WTC11 (cell line): ENCODE measurements at regions not wholly inside any gene's neighbourhood (a gene's known extent, or its start where the extent isn't known, plus 50 kb on each side); places are given as distances from the start of the nearest gene placed in this dataset.

ENCODE experiments used
- ATAC-seq: fragments of 200-7000 bp; cut with Tn5 transposase; 2 replicates; pipeline ENCODE4 v1.10.0; 2021; ENCODE audit warnings: mild to moderate bottlenecking, moderate library complexity
- CTCF ChIA-PET: fragments of 300-600 bp; sonication (Branson Sonifier 250); formaldehyde crosslinking; loops from one replicate; lab custom pipeline; 2021; ENCODE audit warnings: antibody characterized with exemption; lab: Charles Lee
- POLR2A ChIA-PET: fragments of 350-600 bp; sonication (Branson Sonifier 250); formaldehyde crosslinking; loops from one replicate; lab custom pipeline; 2021; ENCODE audit warnings: antibody characterized with exemption; lab: Charles Lee
- DNase-seq: peaks from one replicate; pipeline ENCODE4 v3.0.0; 2021; ENCODE audit warnings: low spot score
- H3K27ac Mint-ChIP-seq: 2 replicates; pipeline ENCODE4 v1.8.0; 2021; ENCODE audit warnings: mixed read lengths
- H3K27me3 Mint-ChIP-seq: 2 replicates; pipeline ENCODE4 v1.8.0; 2021; ENCODE audit warnings: low read depth, mild to moderate bottlenecking, moderate library complexity, mixed read lengths
- H3K36me3 Mint-ChIP-seq: 2 replicates; pipeline ENCODE4 v1.8.0; 2021; ENCODE audit warnings: mixed read lengths
- H3K4me1 Mint-ChIP-seq: 2 replicates; pipeline ENCODE4 v1.8.0; 2022; ENCODE audit warnings: mixed read lengths
- H3K4me3 Mint-ChIP-seq: 2 replicates; pipeline ENCODE4 v1.8.0; 2021; ENCODE audit warnings: mild to moderate bottlenecking, moderate library complexity, mixed read lengths
- H3K9me3 Mint-ChIP-seq: 2 replicates; pipeline ENCODE4 v1.8.0; 2021; ENCODE audit warnings: mixed read lengths
- ARID4B ChIP-seq: sonication (generic); formaldehyde crosslinking; IDR thresholded peaks from 2 replicates; pipeline ENCODE4 v1.8.0; 2023; ENCODE audit warnings: missing genetic modification reagents, mild to moderate bottlenecking, borderline replicate concordance
- ATF3 ChIP-seq: sonication (generic); formaldehyde crosslinking; conservative IDR thresholded peaks from 2 replicates; pipeline ENCODE4 v1.8.1; 2022; ENCODE audit warnings: mild to moderate bottlenecking, missing genetic modification reagents
- FOXJ3 ChIP-seq: sonication (generic); formaldehyde crosslinking; IDR thresholded peaks from 2 replicates; pipeline ENCODE4 v1.9.0; 2021; ENCODE audit warnings: missing genetic modification reagents, mild to moderate bottlenecking, borderline replicate concordance
- FOXP4 ChIP-seq: sonication (generic); formaldehyde crosslinking; IDR thresholded peaks from 2 replicates; pipeline ENCODE4 v1.8.0; 2022; ENCODE audit warnings: mild to moderate bottlenecking, missing genetic modification reagents
- GABPB1 ChIP-seq: sonication (generic); formaldehyde crosslinking; IDR thresholded peaks from 2 replicates; pipeline ENCODE4 v1.8.1; 2023; ENCODE audit warnings: mild to moderate bottlenecking, missing genetic modification reagents
- GRHL2 ChIP-seq: fragments of 250-450 bp; sonication (Bioruptor Pico); IDR thresholded peaks from 2 replicates; pipeline ENCODE4 v1.8.0; 2022; ENCODE audit warnings: mild to moderate bottlenecking, moderate library complexity; ENCODE audit not compliant: insufficient replicate concordance, severe bottlenecking
- HMGA2 ChIP-seq: fragments of 250-450 bp; sonication (Bioruptor Pico); IDR thresholded peaks from 2 replicates; pipeline ENCODE4 v1.4.0; 2021; ENCODE audit warnings: mild to moderate bottlenecking, moderate library complexity
- IRF2 ChIP-seq: sonication (generic); formaldehyde crosslinking; IDR thresholded peaks from 2 replicates; pipeline ENCODE4 v1.8.0; 2022; ENCODE audit warnings: low read depth, missing genetic modification reagents, borderline replicate concordance
- JAZF1 ChIP-seq: fragments of 250-450 bp; sonication (Bioruptor Pico); IDR thresholded peaks from 2 replicates; pipeline ENCODE4 v1.9.0; 2021; ENCODE audit warnings: moderate library complexity, mild to moderate bottlenecking, inconsistent platforms
- KAT7 ChIP-seq: sonication (generic); formaldehyde crosslinking; IDR thresholded peaks from 2 replicates; pipeline ENCODE4 v1.8.1; 2023; ENCODE audit warnings: missing genetic modification reagents, mild to moderate bottlenecking, borderline replicate concordance
- NR1H2 ChIP-seq: sonication (generic); formaldehyde crosslinking; IDR thresholded peaks from 2 replicates; pipeline ENCODE4 v1.9.0; 2021; ENCODE audit warnings: mild to moderate bottlenecking, moderate library complexity, missing genetic modification reagents
- NR3C1 ChIP-seq: sonication (generic); formaldehyde crosslinking; conservative IDR thresholded peaks from 2 replicates; pipeline ENCODE4 v1.8.1; 2023; ENCODE audit warnings: low read depth, mild to moderate bottlenecking, missing genetic modification reagents
- USF2 ChIP-seq: sonication (generic); formaldehyde crosslinking; IDR thresholded peaks from 2 replicates; pipeline ENCODE4 v1.8.1; 2023; ENCODE audit warnings: mild to moderate bottlenecking, missing genetic modification reagents, moderate library complexity
- ZNF232 ChIP-seq: sonication (generic); formaldehyde crosslinking; IDR thresholded peaks from 2 replicates; pipeline ENCODE4 v1.8.0; 2022; ENCODE audit warnings: mild to moderate bottlenecking, missing genetic modification reagents
- ZNF263 ChIP-seq: sonication (generic); formaldehyde crosslinking; IDR thresholded peaks from 2 replicates; pipeline ENCODE4 v1.8.1; 2022; ENCODE audit warnings: low read depth, mild to moderate bottlenecking, moderate library complexity, missing genetic modification reagents
- ZNF512 ChIP-seq: sonication (generic); formaldehyde crosslinking; IDR thresholded peaks from 2 replicates; pipeline ENCODE4 v1.8.1; 2022; ENCODE audit warnings: missing genetic modification reagents, borderline replicate concordance

- no peak for DNase-seq
- Mint-ChIP-seq H3K4me1 (peaks cover 26% of the 10 kb centered on the region), H3K27me3 (no peaks in the 10 kb centered on the region; the same call in 1 of the 2 replicates), H3K36me3 (peaks cover 57% of the 10 kb centered on the region), H3K4me3 (no peak overlapping the region), H3K9me3 (peaks cover 75% of the 10 kb centered on the region), H3K27ac (no peak overlapping the region)
- CTCF ChIA-PET = no interaction called here
- ATAC-seq = no peak
- TF ChIP-seq ATF3 (CRISPR knock-in tag) = no peak
- no peak for TF ChIP-seq GRHL2 (CRISPR knock-in tag)
- TF ChIP-seq FOXP4 = no peak
- TF ChIP-seq HMGA2 (CRISPR knock-in tag) = no peak
- TF ChIP-seq ARID4B (CRISPR knock-in tag) = no peak
- no peak for TF ChIP-seq KAT7 (CRISPR knock-in tag)
- no peak for TF ChIP-seq ZNF263 (CRISPR knock-in tag)
- no peak for TF ChIP-seq NR1H2
- TF ChIP-seq ZNF232 (CRISPR knock-in tag) = no peak
- no peak for TF ChIP-seq ZNF512 (CRISPR knock-in tag)
- TF ChIP-seq GABPB1 (CRISPR knock-in tag) = no peak
- TF ChIP-seq JAZF1 (CRISPR knock-in tag) = no peak
- no peak for TF ChIP-seq IRF2 (CRISPR knock-in tag)
- no peak for TF ChIP-seq NR3C1
- POLR2A ChIA-PET = no interaction called here
These were observed 601.5 kb downstream of the KCNH5 start for GRCh38 chr14:62443796-62444195.

GRCh38 chr14:62445570-62445969 is 599.7 kb downstream of the KCNH5 start:
- no peak for TF ChIP-seq FOXJ3 (CRISPR knock-in tag)
- TF ChIP-seq USF2 (CRISPR knock-in tag) = peak; percentile 39; the same call in 1 of the 2 replicates
- Mint-ChIP-seq H3K4me3 (peak overlapping the region; percentile 11; the same call in 1 of the 2 replicates), H3K36me3 (peaks cover 47% of the 10 kb centered on the region), H3K27ac (no peak overlapping the region), H3K4me1 (peaks cover 37% of the 10 kb centered on the region), H3K27me3 (no peaks in the 10 kb centered on the region; the same call in 1 of the 2 replicates), H3K9me3 (peaks cover 65% of the 10 kb centered on the region)
- DNase-seq (no peak), ATAC-seq (peak; percentile 90)
- POLR2A ChIA-PET = no interaction called here
- CTCF ChIA-PET = interaction anchor here (0.6 kb wide), 1 partner anchor 28 kb away, joined by 5 read pairs; no protein-coding TSS in a partner anchor
